ENCODE measurements at regions not wholly inside any gene's neighbourhood (a gene's known extent, or its start where the extent isn't known, plus 50 kb on each side); places are given as distances from the start of the nearest gene placed in this dataset.

GRCh38 chr16:49969091-49970030 lies 55.7 kb upstream of the CNEP1R1 start:
- peak; percentile 54 to 62 for DNase-seq (ENCODE audit: low read depth in 1 of 2, low spot score in 1 of 2)
- Histone ChIP-seq H3K36me3 (no peaks in the 10 kb centered on the region), H3K27ac (no peak overlapping the region), H3K27me3 (no peaks in the 10 kb centered on the region), H3K9me3 (ENCODE audit: low read depth) (no peaks in the 10 kb centered on the region), H3K4me1 (ENCODE audit: low read depth) (no peaks in the 10 kb centered on the region), H3K4me3 (no peak overlapping the region)
- TF ChIP-seq CTCF (IDR thresholded peaks at IDR 0.05; ENCODE audit: low read depth, low read length) = no peak

- no peak for DNase-seq (ENCODE audit: low read depth in 1 of 2, low spot score in 1 of 2)
- Histone ChIP-seq H3K4me3 (no peak overlapping the region), H3K27ac (no peak overlapping the region), H3K36me3 (no peaks in the 10 kb centered on the region), H3K27me3 (no peaks in the 10 kb centered on the region), H3K4me1 (ENCODE audit: low read depth) (no peaks in the 10 kb centered on the region), H3K9me3 (ENCODE audit: low read depth) (no peaks in the 10 kb centered on the region)
- TF ChIP-seq CTCF (IDR thresholded peaks at IDR 0.05; ENCODE audit: low read depth, low read length) = no peak
Observed at GRCh38 chr16:49970797-49971431, 54.1 kb upstream of the CNEP1R1 start.

- Histone ChIP-seq H3K27me3 (no peaks in the 10 kb centered on the region), H3K9me3 (ENCODE audit: low read depth) (no peaks in the 10 kb centered on the region), H3K4me3 (no peak overlapping the region), H3K4me1 (ENCODE audit: low read depth) (peaks cover 2% of the 10 kb centered on the region), H3K27ac (no peak overlapping the region), H3K36me3 (no peaks in the 10 kb centered on the region)
- no peak for DNase-seq (ENCODE audit: low read depth in 1 of 2, low spot score in 1 of 2)
- no peak for TF ChIP-seq CTCF (IDR thresholded peaks at IDR 0.05; ENCODE audit: low read depth, low read length)
Observed at GRCh38 chr16:49972280-49972679, 52.7 kb upstream of the CNEP1R1 start.

- H3K27ac ChIP-seq = no peak overlapping the region
- peak in 1 of 2 donors; percentile 6 for DNase-seq (ENCODE audit: low read depth in 1 of 2, low spot score in 1 of 2)
- no peaks in the 10 kb centered on the region for H3K36me3 ChIP-seq
- TF ChIP-seq CTCF (IDR thresholded peaks at IDR 0.05; ENCODE audit: low read depth, low read length) = no peak
- H3K4me3 ChIP-seq = no peak overlapping the region
- H3K9me3 ChIP-seq (ENCODE audit: low read depth) = no peaks in the 10 kb centered on the region
- H3K27me3 ChIP-seq = no peaks in the 10 kb centered on the region
- peaks cover 2% of the 10 kb centered on the region for H3K4me1 ChIP-seq (ENCODE audit: low read depth)
Observed at GRCh38 chr16:49972961-49973360, 52.1 kb upstream of the CNEP1R1 start.

Measured in cardiac muscle cell (in vitro differentiated cells and primary cell).